IPS DF 6.9 (cell line): ENCODE measurements at regions not wholly inside any gene's neighbourhood (a gene's known extent, or its start where the extent isn't known, plus 50 kb on each side); places are given as distances from the start of the nearest gene placed in this dataset.

Source experiments
- DNase-seq: peaks from one replicate; pipeline ENCODE4 v3.0.0-alpha.2; 2013; ENCODE audit warnings: low read depth, low spot score
- H3K27ac ChIP-seq: one replicate; pipeline ENCODE4 v1.5.1; 2013; ENCODE audit warnings: low read length, control low read depth
- H3K27me3 ChIP-seq: 2 replicates; pipeline ENCODE4 v1.6.1; 2013; ENCODE audit warnings: mild to moderate bottlenecking, low read length; ENCODE audit not compliant: control insufficient read depth, insufficient read depth
- H3K36me3 ChIP-seq: 2 replicates; pipeline ENCODE4 v1.6.1; 2013; ENCODE audit warnings: low read length; ENCODE audit not compliant: control insufficient read depth, insufficient read depth
- H3K4me1 ChIP-seq: 2 replicates; pipeline ENCODE4 v1.6.1; 2013; ENCODE audit warnings: low read length; ENCODE audit not compliant: control insufficient read depth, insufficient read depth
- H3K4me3 ChIP-seq: 2 replicates; pipeline ENCODE4 v1.5.1; 2013; ENCODE audit warnings: mild to moderate bottlenecking, low read length
- H3K9me3 ChIP-seq: 2 replicates; pipeline ENCODE4 v1.6.1; 2013; ENCODE audit warnings: low read length, inconsistent platforms; ENCODE audit not compliant: control insufficient read depth, insufficient read depth
- WGBS: extraction: QIAGEN DNeasy Blood & Tissue Kit; methylation state at CpG from one replicate; pipeline ENCODE4 v1.1.7; 2013; ENCODE audit warnings: mixed read lengths, missing lambda C conversion rate; ENCODE audit not compliant: insufficient read length, insufficient coverage; 5-methylcytosine and 5-hydroxymethylcytosine counted together

DNA sequence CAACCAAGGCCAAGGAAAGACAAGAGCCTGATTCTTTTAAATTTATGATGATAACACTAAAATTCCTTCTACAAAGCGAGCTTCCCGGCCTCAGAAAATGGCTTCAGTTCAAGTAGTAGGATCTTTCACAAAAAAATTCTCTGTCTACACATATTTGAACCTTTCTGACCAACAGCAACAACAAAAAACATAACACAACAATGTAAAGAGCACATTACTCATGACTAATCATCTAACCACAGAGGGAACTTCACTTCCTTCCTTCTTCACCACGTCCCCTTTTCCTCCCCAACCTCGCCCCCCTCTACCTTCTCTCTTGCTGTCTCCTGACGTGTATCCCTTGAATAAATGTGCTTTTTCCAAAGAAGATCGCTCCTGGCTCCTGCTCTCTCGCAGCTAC, 228.2 kb downstream of the MYLK4 start:
- Histone ChIP-seq H3K27me3 (no peaks in the 10 kb centered on the region), H3K4me1 (no peaks in the 10 kb centered on the region), H3K9me3 (no peaks in the 10 kb centered on the region), H3K27ac (no peak overlapping the region), H3K4me3 (no peak overlapping the region), H3K36me3 (no peaks in the 10 kb centered on the region)
- WGBS: 100% methylated on average over 2 of the region's 7 CpGs
- no peak for DNase-seq

DNA sequence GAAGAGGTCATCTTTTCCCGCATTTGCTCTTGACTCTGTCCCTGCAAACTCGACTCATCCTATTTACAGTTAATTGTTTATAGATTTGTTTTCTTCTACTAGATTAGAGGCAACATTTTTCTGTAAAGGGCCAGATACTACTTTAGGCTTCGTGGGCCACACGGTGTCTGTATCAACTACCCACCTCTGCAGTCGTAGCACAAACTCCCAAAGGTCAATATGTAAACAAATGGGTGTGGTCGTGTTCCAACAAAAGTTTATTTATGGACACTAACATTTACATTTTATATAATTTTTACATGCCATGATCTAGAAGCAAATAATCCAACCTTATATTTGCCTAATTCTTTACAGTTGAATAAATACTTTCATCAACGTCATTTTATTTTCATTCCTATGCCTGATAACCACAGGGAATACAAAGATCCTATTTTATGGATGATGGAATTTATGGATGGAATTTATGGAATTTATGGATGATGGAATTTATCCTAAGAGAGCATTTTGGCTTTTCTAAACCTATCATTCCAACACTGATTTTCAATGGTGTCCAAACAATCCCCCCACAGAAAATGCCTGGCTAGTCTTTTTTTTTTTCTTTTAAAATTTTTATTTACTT, 232.8 kb downstream of the MYLK4 start:
- no peak overlapping the region for H3K4me3 ChIP-seq
- DNase-seq: no peak
- H3K27me3 ChIP-seq: no peaks in the 10 kb centered on the region
- H3K9me3 ChIP-seq: no peaks in the 10 kb centered on the region
- WGBS: 100% methylated on average over 1 of the region's 7 CpGs
- H3K27ac ChIP-seq: no peak overlapping the region
- no peaks in the 10 kb centered on the region for H3K36me3 ChIP-seq
- no peaks in the 10 kb centered on the region for H3K4me1 ChIP-seq

DNA sequence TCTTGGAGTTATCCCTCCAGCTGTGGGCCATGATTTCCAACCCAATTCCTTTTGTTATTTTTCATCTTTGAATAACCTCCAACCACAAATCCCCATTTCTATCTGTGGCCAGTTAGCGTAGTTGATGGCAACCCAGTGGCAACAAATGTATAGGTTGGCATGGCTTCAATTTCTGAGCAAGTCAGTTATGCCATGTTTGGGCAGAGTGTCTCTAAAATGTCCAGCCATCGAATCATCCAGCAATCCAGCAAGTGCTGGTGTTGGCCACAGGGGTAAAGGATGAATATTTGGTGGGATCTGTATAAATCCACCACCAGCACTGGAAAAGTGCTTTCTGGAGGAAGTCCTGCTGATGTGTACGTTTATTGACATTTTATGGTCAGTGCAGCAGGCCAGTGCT, 233.3 kb downstream of the MYLK4 start:
- H3K36me3 ChIP-seq: no peaks in the 10 kb centered on the region
- H3K27me3 ChIP-seq: no peaks in the 10 kb centered on the region
- no peaks in the 10 kb centered on the region for H3K4me1 ChIP-seq
- DNase-seq: no peak
- no peak overlapping the region for H3K27ac ChIP-seq
- H3K4me3 ChIP-seq: no peak overlapping the region
- H3K9me3 ChIP-seq: no peaks in the 10 kb centered on the region
- no CpG with 5 or more reads among the region's 3 CpGs for WGBS

DNA sequence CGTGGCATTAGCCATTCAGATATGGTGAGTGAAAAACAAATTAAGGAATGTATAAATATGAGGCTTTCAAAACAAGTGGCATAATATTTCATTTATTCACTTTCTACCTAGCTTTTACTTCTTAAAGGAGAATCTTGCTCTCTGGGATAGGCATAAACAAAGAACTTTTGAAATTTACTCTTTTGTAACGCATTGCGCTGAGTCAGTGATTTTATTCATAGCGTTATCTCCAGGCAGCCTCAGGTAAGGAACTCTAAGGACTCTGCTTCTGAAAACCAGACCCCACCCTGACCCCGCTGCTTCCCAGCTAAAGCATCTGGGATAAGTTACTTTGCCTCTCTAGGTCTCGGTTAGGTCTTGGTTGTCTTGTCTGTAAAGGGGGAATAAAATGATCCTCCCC, 234.7 kb downstream of the MYLK4 start:
- no peak overlapping the region for H3K4me3 ChIP-seq
- DNase-seq: no peak
- WGBS: no CpG with 5 or more reads among the region's 6 CpGs
- no peaks in the 10 kb centered on the region for H3K9me3 ChIP-seq
- H3K4me1 ChIP-seq: no peaks in the 10 kb centered on the region
- no peaks in the 10 kb centered on the region for H3K36me3 ChIP-seq
- no peak overlapping the region for H3K27ac ChIP-seq
- no peaks in the 10 kb centered on the region for H3K27me3 ChIP-seq

DNA sequence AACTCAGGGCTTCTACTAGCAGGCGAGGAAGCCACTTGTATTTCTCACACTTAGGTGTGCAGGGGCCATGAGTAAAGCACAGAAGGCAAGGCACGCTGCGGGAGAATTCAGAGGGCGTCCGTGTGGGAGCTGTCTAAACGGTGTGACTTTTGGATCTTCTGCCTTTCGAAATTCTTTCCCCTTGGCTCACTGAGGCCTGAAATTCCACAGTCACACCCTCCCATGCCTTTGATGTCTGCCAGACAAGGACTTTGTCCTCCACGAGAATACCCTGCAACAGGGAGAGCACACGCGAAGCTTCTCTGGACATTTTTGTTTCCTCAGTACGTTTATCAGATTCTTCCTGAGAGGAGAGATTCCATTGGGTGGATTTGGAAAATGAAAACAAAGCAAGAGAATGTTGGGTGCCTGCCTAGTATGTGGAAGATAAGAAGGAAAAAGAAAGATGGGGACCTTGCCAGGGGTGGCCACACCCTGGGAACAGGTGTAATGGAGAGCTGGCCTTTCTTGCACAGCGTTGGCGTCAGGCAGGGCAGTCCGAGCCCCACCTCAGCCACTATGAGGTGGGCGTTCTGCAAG, 235.7 kb downstream of the MYLK4 start:
- Histone ChIP-seq H3K27ac (no peak overlapping the region), H3K27me3 (no peaks in the 10 kb centered on the region), H3K36me3 (no peaks in the 10 kb centered on the region), H3K9me3 (no peaks in the 10 kb centered on the region), H3K4me3 (no peak overlapping the region), H3K4me1 (no peaks in the 10 kb centered on the region)
- WGBS: no CpG with 5 or more reads among the region's 15 CpGs
- no peak for DNase-seq

DNA sequence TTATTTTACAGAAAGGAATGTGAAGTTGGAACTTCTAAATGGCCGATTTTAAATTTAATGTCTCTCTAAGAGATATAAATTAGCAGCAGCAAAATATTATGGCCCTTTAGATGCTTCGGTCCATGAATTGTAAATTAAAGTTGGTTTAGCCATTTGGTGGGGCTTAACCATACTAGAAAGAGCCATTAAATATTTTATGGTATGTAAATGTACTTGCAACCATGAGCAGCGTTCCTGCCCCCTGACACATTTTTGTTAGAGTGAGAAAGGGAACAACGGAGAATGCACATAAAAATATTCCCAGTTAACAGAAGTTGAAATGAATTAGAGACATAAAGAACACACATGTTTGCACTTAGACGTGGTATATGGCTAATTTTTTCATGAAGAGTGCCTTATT, 237.9 kb downstream of the MYLK4 start:
- WGBS: no CpG with 5 or more reads among the region's 5 CpGs
- Histone ChIP-seq H3K9me3 (no peaks in the 10 kb centered on the region), H3K27me3 (no peaks in the 10 kb centered on the region), H3K36me3 (no peaks in the 10 kb centered on the region), H3K4me1 (no peaks in the 10 kb centered on the region), H3K27ac (no peak overlapping the region), H3K4me3 (no peak overlapping the region)
- DNase-seq: no peak

DNA sequence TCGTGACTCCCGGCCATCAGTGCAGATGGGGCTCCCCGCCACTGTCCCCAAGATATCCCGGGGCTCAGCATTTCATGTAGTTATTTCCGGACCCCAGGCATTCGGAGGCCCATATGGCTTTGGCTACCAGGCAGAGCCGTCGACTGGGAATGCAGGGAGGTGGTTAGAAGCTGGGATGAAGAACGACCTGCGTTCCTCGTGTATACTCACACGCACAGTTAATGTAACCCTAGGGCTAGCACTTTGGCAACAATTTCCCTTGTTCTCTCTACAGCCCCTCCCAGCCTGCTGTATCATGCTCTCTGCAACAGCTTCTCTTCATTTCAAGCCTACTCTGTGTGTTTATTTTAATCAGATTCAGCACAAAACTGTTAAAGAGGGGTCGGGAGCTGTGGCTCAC, 240.4 kb downstream of the MYLK4 start:
- no peaks in the 10 kb centered on the region for H3K27me3 ChIP-seq
- no peaks in the 10 kb centered on the region for H3K4me1 ChIP-seq
- no peak for DNase-seq
- H3K9me3 ChIP-seq: no peaks in the 10 kb centered on the region
- no peak overlapping the region for H3K4me3 ChIP-seq
- H3K27ac ChIP-seq: no peak overlapping the region
- H3K36me3 ChIP-seq: no peaks in the 10 kb centered on the region
- WGBS: no CpG with 5 or more reads among the region's 13 CpGs

DNA sequence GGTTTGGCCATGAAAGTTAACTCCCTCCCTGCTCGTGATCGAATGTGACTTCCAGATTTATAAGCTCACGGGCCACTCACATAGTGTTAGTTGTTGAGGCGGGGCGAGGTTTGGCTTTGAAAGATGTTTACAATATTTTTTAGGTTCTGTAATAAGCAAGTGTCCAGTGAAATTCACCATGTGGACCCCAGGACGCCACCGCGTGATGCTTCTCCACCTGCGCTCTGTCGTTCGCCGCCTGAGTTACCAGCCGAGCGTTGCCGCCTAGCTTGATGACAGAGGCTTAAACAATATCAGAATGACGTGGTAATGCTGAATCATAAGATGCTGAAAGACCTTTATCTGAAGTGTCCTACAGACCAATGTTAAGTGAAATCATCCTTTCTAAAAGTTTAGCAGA, 241.0 kb downstream of the MYLK4 start:
- Histone ChIP-seq H3K9me3 (no peaks in the 10 kb centered on the region), H3K4me3 (no peak overlapping the region), H3K4me1 (no peaks in the 10 kb centered on the region), H3K36me3 (no peaks in the 10 kb centered on the region), H3K27ac (no peak overlapping the region), H3K27me3 (no peaks in the 10 kb centered on the region)
- DNase-seq: no peak
- no CpG with 5 or more reads among the region's 16 CpGs for WGBS

DNA sequence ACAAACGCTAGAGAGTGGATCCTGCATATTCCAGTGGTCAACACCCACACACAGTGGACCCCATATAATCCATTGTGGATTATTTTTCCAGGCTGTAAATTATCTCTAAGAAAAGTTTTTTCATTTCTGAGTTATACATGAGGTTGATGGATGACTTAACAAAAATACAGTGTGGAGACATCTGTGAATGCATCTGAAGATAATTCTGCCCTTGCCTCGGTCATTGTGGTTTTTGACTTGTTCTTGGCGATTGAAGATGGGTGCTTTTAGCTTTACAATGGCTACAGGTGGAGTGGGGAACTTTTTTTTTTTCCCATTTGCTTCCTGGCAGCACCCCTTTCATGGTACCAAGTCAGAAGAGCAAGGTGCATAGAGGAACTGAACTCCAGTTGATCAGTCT, 242.7 kb downstream of the MYLK4 start:
- Histone ChIP-seq H3K27ac (no peak overlapping the region), H3K4me1 (no peaks in the 10 kb centered on the region), H3K4me3 (no peak overlapping the region), H3K9me3 (no peaks in the 10 kb centered on the region), H3K36me3 (no peaks in the 10 kb centered on the region), H3K27me3 (no peaks in the 10 kb centered on the region)
- DNase-seq: no peak
- WGBS: no CpG with 5 or more reads among the region's 3 CpGs

DNA sequence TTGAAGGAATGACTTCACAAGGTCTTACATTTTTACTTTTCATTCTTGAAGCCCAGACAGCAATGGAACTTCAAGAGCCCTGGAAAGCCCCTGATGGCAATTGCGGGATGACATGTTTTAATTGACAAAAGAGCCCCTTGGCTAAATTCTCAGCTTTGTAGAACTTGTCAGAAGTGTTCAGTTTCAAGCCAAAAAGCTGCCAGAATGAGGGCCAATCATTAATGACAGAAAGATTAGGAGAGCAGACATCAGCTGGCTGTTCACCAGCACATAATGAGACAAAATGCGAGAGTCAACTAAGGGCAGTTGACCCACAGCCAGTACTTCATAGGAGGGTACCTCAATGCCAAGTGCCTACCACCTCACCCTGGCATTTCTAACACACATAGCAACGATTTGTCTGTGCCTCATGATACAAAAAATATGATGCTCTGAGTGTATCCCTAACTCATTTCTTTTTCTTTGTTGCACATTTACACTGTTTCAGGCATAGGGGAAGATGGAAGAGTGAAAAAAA, 243.1 kb downstream of the MYLK4 start:
- no peaks in the 10 kb centered on the region for H3K4me1 ChIP-seq
- WGBS: no CpG with 5 or more reads among the region's 3 CpGs
- H3K9me3 ChIP-seq: no peaks in the 10 kb centered on the region
- DNase-seq: no peak
- H3K27me3 ChIP-seq: no peaks in the 10 kb centered on the region
- H3K36me3 ChIP-seq: no peaks in the 10 kb centered on the region
- H3K4me3 ChIP-seq: no peak overlapping the region
- H3K27ac ChIP-seq: no peak overlapping the region

DNA sequence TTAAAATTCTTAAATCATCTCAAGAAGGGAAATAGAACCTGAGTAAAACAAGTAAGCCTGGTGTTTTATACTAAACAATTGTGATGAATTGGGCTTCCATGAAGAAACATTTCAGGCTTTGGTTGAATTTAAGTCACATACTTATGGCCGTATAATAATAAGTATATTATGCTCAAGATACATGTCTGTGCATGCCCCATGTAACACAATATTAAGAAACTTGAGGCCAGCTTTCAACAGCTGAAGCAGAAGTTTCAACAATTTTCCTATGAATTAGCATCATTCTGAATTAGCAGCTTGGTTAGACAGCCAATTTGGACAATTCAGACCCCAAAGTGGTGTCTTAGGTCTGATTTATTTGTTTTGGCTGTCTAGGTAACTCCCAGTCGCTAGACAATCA, 243.7 kb downstream of the MYLK4 start:
- no peaks in the 10 kb centered on the region for H3K36me3 ChIP-seq
- no peaks in the 10 kb centered on the region for H3K9me3 ChIP-seq
- H3K4me3 ChIP-seq: no peak overlapping the region
- WGBS: no CpG with 5 or more reads among the region's 2 CpGs
- H3K4me1 ChIP-seq: no peaks in the 10 kb centered on the region
- H3K27me3 ChIP-seq: no peaks in the 10 kb centered on the region
- DNase-seq: no peak
- no peak overlapping the region for H3K27ac ChIP-seq
